ENCODE measurements at regions not wholly inside any gene's neighbourhood (a gene's known extent, or its start where the extent isn't known, plus 50 kb on each side); places are given as distances from the start of the nearest gene placed in this dataset.
"Not testable (repeated sequence)": the region's sequence is repeated elsewhere in the genome, so short reads cannot be mapped to it uniquely, and the experiment has no call there.

DNA sequence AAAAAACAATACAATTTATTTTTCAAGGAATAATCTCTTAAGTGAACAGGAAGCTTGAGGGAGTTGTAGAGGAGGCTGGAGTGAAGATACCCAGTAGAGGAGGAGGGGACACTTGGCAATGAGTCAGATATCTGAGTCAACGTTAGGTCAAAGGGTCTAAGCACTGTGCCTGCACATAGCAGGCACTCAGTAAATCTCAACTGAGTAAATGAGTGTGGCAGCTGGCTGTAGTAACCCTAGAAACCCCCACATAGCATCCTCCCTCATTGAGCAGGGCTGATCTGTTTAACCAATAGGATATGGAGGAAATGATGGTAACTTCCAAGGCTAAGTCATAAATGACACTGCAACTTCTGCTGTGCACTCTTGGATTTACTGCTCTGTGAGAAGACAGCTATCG lies 186.0 kb upstream of the FAM241A start:
- no peaks in the 10 kb centered on the region for H3K4me1 ChIP-seq (ENCODE audit: insufficient read depth, low read length)
- H3K27me3 ChIP-seq (ENCODE audit: insufficient read depth, low read length) = no peaks in the 10 kb centered on the region
- H3K36me3 ChIP-seq (ENCODE audit: insufficient read depth, low read length) = no peaks in the 10 kb centered on the region
- no peak for TF ChIP-seq CTCF (IDR thresholded peaks at IDR 0.05; ENCODE audit: extremely low read depth, low read depth, low read length)
- H3K4me3 ChIP-seq (ENCODE audit: insufficient read depth, low read length) = no peak overlapping the region
- no peak overlapping the region for H3K27ac ChIP-seq (ENCODE audit: low read depth, low read length)
- no peaks in the 10 kb centered on the region for H3K79me2 ChIP-seq (ENCODE audit: insufficient read depth, low read length)
- no peak for DNase-seq (ENCODE audit: insufficient read length, low spot score, missing footprints)
- no peak overlapping the region for H2AFZ ChIP-seq (ENCODE audit: low read length)
- no peak overlapping the region for H3K4me2 ChIP-seq (ENCODE audit: insufficient read depth, low read length)
- H4K20me1 ChIP-seq (ENCODE audit: insufficient read depth, low read length) = no peaks in the 10 kb centered on the region
- no peaks in the 10 kb centered on the region for H3K9me3 ChIP-seq (ENCODE audit: low read depth, low read length)

- Histone ChIP-seq H3K27me3 (ENCODE audit: insufficient read depth, low read length) (no peaks in the 10 kb centered on the region), H3K27ac (ENCODE audit: low read depth, low read length) (no peak overlapping the region), H3K4me1 (ENCODE audit: insufficient read depth, low read length) (no peaks in the 10 kb centered on the region), H3K4me3 (ENCODE audit: insufficient read depth, low read length) (no peak overlapping the region), H3K79me2 (ENCODE audit: insufficient read depth, low read length) (no peaks in the 10 kb centered on the region), H3K36me3 (ENCODE audit: insufficient read depth, low read length) (no peaks in the 10 kb centered on the region), H4K20me1 (ENCODE audit: insufficient read depth, low read length) (no peaks in the 10 kb centered on the region), H2AFZ (ENCODE audit: low read length) (no peak overlapping the region), H3K9me3 (ENCODE audit: low read depth, low read length) (no peaks in the 10 kb centered on the region), H3K4me2 (ENCODE audit: insufficient read depth, low read length) (no peak overlapping the region)
- DNase-seq (ENCODE audit: insufficient read length, low spot score, missing footprints) = no peak
- no peak for TF ChIP-seq CTCF (IDR thresholded peaks at IDR 0.05; ENCODE audit: extremely low read depth, low read depth, low read length)
Observed at GRCh38 chr4:111960241-111960667, 185.0 kb upstream of the FAM241A start.

DNA sequence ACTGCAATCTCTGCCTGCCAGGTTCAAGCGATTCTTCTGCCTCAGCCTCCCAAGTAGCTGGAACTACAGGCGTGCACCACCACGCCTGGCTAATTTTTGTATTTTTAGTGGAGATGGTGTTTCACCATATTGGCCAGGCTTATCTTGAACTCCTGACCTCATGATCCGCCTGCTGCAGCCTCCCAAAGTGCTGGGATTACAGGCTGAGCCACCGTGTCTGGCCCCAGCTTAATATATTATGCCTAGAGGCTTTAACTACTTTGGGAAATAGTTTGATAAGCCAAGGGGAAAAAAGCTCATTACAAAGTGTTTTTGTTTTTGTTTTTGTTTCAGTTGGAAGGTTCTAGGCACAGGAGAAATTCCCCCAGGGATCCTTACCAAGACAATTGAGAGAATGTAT lies 184.2 kb upstream of the FAM241A start:
- not testable (repeated sequence) for DNase-seq (ENCODE audit: insufficient read length, low spot score, missing footprints); H3K36me3 ChIP-seq (ENCODE audit: insufficient read depth, low read length); H3K9me3 ChIP-seq (ENCODE audit: low read depth, low read length); H3K79me2 ChIP-seq (ENCODE audit: insufficient read depth, low read length); H3K4me1 ChIP-seq (ENCODE audit: insufficient read depth, low read length); H3K27ac ChIP-seq (ENCODE audit: low read depth, low read length); H3K4me3 ChIP-seq (ENCODE audit: insufficient read depth, low read length); H3K4me2 ChIP-seq (ENCODE audit: insufficient read depth, low read length); H4K20me1 ChIP-seq (ENCODE audit: insufficient read depth, low read length); H3K27me3 ChIP-seq (ENCODE audit: insufficient read depth, low read length); H2AFZ ChIP-seq (ENCODE audit: low read length)

GRCh38 chr4:111961809-111962208 lies 183.4 kb upstream of the FAM241A start:
- Histone ChIP-seq H3K27ac (ENCODE audit: low read depth, low read length) (no peak overlapping the region), H3K9me3 (ENCODE audit: low read depth, low read length) (no peaks in the 10 kb centered on the region), H4K20me1 (ENCODE audit: insufficient read depth, low read length) (no peaks in the 10 kb centered on the region), H3K79me2 (ENCODE audit: insufficient read depth, low read length) (no peaks in the 10 kb centered on the region), H3K27me3 (ENCODE audit: insufficient read depth, low read length) (no peaks in the 10 kb centered on the region), H3K4me2 (ENCODE audit: insufficient read depth, low read length) (no peak overlapping the region), H3K36me3 (ENCODE audit: insufficient read depth, low read length) (no peaks in the 10 kb centered on the region), H2AFZ (ENCODE audit: low read length) (no peak overlapping the region), H3K4me1 (ENCODE audit: insufficient read depth, low read length) (no peaks in the 10 kb centered on the region), H3K4me3 (ENCODE audit: insufficient read depth, low read length) (no peak overlapping the region)
- TF ChIP-seq CTCF (IDR thresholded peaks at IDR 0.05; ENCODE audit: extremely low read depth, low read depth, low read length) = no peak
- no peak for DNase-seq (ENCODE audit: insufficient read length, low spot score, missing footprints)

Data from osteoblast (primary cell).